ENCODE measurements at regions not wholly inside any gene's neighbourhood (a gene's known extent, or its start where the extent isn't known, plus 50 kb on each side); places are given as distances from the start of the nearest gene placed in this dataset.

GRCh38 chr11:69953356-69953755, 124.8 kb upstream of the ANO1 start:
- DNase-seq: no peak

- no peak for DNase-seq
Measured at GRCh38 chr11:69954756-69955155, 123.4 kb upstream of the ANO1 start.

GRCh38 chr11:69956669-69957190, 121.4 kb upstream of the ANO1 start:
- no peak for DNase-seq

DNA sequence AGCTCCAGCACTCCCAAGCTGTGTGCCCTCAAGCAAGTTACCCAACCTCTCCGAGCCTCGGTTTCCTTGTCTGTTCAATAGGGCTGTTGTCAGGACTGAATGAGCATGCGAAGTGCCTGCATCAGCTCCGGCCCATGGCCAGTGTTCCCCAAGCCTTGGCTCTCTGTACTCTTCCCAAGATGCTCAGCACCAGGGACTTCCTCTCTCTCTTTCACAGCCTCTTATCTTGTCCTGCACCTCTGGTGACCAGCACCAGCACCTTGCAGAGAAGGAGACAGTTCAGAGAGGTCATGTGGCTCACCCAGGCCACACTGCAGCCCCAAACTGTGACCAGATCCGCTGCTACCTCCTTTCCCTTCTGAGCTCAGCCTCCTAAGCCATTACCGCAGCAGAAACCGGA, 120.3 kb upstream of the ANO1 start:
- DNase-seq: no peak

GRCh38 chr11:69958308-69958707, 119.8 kb upstream of the ANO1 start:
- no peak for DNase-seq

GRCh38 chr11:69959461-69959860, 118.7 kb upstream of the ANO1 start:
- DNase-seq: no peak

- no peak for DNase-seq
Measured at GRCh38 chr11:69961738-69962137, 116.4 kb upstream of the ANO1 start.

DNA sequence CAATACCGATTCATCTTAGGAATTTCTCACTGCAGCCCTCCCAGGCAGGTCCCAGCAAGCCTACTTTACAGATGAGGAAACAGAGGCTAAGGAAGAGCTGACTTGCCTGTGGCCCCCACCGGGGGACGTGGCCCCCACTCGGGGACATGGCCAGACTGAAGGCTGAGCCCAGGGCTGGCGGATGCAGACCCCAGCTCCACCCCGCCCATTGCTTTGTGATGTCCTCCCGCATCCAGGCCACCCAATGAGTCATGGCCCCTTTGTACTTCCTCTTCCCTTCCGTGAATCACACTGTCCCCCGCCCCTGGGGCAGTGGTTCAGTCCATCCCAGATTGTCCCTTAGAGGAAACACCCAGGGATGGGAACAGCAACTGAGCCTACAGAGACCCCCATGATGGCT, 116.0 kb upstream of the ANO1 start:
- no peak for DNase-seq

DNA sequence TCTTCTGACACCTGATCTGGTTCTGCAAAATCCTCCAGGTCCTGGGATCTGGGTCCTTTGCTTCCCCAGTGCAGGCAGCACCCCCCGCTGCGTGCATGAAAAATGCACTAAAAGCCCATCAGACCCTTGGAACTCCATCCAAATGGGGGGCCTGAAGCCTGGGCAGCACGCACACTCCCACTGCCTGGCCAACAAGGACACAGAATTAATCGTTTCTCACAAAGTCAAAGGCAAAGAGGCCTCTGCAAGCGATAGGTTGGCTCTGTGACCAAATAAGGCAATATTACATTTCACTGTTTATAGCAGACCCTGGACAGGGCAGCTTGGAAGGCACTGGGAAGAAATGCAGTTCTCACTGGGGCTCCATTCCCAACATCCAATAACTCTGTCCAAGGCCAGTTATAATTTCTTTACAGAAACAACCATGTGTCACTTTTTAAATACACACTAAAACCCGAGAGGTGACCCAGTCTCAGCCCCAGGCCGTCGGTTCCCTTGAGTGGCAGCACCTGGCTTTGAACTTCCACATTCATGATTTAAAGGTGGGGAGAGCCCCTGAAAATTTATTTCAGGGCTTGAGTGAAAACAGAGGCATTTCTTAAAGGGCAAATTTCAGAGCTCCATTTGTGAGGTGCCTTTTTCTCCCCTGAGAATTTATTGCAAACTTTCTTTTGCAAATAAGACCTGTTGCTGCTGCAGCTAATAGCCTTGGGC, 114.4 kb upstream of the ANO1 start:
- DNase-seq: no peak

- no peak for DNase-seq
Measured at GRCh38 chr11:69964247-69964643, 113.9 kb upstream of the ANO1 start.

GRCh38 chr11:69965821-69966582, 112.1 kb upstream of the ANO1 start:
- DNase-seq: no peak

DNA sequence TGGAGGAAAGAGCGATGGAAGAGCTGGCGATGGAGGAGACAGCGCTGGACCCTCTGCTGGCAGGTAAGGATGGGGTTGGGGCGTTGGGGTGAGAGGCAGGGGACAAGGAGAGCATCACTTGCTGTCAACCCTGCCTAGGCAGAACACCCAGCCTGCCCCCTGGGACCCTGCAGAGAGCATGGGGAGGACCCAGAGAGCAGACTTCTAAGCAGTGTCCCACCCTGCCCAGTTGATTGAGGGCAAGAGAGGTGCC, 111.6 kb upstream of the ANO1 start:
- DNase-seq: no peak

DNA sequence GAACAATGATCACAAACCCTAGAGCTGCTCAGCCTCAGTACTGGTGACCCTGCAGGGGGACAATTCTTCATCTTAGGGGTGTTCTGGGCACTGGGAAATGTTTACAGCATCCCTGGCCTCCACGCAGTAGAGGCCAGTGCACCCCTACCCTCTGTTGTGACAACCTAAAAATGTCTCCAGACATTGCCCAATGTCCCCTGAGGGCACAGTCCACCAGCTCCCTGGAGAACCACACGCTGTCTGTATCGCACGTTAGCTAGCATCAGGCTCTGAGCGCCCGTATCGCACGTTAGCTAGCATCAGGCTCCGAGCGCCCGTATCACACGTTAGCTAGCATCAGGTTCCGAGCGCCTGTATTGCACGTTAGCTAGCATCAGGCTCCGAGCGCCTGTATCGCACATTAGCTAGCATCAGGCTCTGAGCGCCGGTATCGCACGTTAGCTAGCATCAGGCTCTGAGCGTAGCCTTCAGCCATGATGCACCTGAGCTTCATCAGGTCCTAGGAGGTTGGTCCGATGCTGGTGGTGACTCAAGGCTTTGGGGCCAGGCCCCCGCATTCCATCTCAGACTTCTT, 111.1 kb upstream of the ANO1 start:
- DNase-seq: no peak

DNA sequence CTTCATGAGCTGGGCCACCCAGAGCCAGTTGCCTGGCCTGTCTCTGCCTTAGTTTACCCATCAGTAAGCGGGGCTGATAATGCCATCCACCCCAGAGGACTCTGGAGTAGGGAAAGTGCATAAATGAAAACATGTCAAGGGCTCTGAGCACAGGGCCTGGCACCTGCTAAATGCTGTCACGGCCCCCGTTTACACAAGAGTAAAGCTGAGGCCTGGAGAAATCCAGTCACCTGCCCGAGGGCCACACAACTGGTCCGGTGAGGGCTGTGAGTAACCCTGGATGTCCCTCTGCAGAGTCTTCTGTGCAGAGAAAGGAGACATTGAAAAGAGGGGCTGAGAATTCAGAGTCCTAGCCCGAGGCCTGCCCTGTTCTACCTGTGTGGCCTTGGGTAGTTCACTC, 110.6 kb upstream of the ANO1 start:
- no peak for DNase-seq

DNA sequence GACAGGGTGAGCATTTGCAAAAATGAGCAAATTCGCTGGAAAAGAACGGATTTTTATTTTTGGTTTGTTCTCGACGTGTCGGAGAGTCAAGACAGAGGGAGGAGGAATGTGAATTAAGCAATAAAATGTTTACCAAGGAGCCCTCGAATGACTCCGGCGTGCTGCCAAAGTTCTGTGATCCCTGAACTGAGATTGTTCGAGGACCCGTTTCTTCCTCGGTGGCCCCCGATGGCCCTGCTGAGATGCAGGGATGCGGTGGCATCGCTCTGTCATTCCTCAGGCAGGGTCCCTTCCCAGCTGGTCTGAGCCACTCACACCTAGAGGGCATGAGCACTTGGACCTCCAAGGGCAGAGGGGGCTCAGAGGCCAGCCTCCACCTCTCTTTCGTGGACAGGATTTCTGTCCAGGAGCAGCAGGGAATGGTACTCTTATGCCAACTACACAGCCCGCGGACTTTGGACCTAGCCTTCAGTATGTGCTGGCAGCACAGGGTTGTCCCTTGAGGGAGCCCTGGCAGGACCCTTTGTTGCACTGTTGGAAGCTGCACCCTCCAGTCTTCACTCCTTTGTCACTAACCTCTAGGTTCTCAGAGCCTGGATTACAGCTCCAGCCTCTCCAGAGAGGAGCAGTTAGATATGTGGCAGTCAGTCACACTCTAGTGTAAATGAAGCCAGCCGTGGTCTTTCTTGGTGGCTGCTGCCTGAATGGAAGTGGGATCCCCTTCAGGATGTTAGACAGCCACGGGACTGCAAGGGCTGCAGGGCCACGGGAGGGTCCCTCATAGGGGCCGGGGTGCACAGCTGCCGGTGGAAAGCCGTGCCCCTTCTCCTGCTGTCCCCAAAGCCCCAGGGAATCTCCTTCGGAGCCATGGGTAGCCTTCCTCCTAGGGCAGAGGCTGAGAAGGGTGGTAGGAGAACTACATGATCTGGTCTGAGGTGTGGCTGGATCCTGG, 109.4 kb upstream of the ANO1 start:
- DNase-seq: no peak

DNA sequence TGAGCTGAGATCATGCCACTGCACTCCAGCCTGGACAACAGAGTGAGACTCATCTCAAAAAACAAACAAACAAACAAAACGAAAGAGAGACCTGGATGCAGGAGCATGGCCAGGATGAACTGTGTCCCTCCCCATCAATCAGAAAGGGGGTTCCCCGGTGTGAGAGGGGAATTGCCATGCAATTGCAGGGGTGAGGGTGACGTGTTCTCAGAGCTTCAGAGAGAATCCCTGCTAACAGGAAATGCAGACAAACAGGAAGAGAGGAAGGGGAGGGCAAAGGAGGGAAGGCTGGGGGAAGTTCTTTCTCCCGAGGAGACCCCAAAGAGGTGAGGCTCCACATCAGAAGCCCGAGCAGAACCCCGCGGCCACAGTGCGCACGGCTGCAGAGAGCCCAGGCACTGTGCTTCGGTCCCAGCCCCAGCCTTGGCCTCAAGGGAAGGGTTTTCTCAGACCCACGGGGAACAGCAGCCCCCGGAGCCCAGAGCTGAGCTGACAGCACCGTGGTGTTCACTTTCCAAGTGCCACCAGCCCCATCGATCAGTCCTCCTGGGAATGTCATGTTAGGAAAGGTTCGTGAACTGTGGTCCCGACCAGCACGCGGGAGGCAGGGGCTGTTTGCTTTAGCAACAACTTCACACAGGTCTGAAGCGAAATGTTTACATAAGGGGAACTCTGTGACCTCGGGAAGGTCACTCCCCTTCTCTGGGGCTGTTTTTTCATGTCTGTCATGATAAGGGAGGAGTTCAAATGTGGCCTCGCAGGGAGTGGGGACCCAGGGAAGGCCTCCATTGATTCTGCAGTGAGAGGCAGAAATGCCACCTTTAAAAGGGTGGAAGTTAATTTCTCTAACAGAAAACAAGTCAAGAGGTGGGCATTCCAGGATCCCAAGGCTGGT, 108.0 kb upstream of the ANO1 start:
- no peak for DNase-seq

DNA sequence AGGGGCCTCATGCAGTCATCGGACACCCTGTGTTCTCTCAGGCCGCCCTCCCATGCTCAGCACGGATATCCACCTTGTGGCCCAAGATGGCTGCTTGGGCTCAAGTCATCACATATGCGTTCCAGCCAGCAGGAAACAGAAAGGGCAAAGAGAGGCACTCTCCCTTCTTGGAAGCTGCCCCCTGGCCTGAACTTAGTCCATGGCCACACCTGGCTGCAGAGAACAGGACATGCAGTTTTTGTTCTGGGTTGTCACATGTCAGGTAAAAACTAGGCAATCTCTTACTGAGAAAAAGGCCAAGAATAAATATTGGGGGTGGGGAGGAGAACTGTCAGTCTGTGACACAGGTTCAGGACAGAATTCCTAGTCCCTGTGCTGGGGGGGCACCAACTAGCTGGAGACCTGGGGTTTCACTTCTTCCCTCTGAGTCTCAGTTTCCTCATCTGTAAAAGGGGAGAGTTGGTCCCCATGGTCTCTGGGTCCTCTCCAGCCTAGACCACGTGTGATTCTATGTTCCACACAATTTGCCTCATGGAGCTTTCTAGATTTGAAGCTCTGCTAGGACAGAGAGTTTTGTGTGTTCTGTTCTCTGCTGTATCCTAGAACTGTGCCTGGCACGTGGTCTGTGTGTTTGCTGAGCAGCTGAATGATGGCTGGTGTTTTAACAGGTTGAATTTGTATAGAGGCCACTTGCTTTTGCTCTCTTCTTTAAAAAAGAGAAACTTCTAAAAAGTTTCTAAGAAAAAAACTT, 107.2 kb upstream of the ANO1 start:
- DNase-seq: no peak

- no peak for DNase-seq
Measured at GRCh38 chr11:69971741-69972140, 106.4 kb upstream of the ANO1 start.

GRCh38 chr11:69972351-69972802, 105.7 kb upstream of the ANO1 start:
- DNase-seq: no peak

DNA sequence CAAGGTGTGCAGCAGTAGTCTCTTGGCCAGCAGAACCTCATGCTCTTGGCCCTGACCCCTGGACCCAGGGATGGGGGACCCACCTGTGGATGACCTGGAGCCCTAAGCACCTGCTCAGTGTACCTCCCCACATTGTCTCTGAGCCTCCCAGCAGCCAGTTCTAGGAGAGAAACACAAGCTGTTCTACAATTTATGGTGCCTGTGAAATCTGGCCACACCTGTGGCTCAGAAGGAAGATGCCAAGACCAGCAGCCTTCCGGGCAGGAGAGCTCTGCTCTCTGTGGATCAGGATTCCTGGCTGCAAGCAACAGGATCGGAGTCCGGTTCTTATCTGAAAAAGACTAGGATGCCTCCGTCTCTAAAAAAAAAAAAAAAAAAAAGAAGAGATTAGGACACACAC, 103.6 kb upstream of the ANO1 start:
- no peak for DNase-seq

DNA sequence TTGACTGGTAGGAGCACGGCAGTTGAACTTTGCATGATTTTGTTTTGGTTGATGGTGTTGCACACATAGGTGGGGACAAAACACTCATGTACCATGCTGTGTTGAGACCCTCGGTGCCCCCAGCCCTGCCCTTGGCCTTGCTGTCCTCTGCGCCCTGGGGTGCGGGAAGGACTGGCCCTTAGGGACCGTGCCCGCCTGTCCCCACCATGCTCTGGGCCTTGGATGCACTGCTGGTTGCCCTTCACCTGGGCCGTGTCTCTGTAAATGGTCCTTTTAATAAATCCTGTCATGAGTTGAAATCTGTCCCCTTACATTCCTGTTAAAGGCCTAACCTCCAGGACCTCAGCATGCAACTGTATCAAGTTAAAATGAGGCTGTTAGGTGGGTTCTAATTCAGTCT, 102.3 kb upstream of the ANO1 start:
- DNase-seq: no peak

Measured in NCI-H446 treated with DMSO at 0.1 percent for 48 hours (cell line).